HUDEP-2 (cell line): ENCODE measurements at regions not wholly inside any gene's neighbourhood (a gene's known extent, or its start where the extent isn't known, plus 50 kb on each side); places are given as distances from the start of the nearest gene placed in this dataset.
"Not testable (repeated sequence)": the region's sequence is repeated elsewhere in the genome, so short reads cannot be mapped to it uniquely, and the experiment has no call there.

Experiments
- DNase-seq, 76 experiments: peaks; one replicate each; lab custom pipeline; 2025; ENCODE audit not compliant: unreplicated experiment in 76 of 76; lab: John Stamatoyannopoulos, UW

DNA sequence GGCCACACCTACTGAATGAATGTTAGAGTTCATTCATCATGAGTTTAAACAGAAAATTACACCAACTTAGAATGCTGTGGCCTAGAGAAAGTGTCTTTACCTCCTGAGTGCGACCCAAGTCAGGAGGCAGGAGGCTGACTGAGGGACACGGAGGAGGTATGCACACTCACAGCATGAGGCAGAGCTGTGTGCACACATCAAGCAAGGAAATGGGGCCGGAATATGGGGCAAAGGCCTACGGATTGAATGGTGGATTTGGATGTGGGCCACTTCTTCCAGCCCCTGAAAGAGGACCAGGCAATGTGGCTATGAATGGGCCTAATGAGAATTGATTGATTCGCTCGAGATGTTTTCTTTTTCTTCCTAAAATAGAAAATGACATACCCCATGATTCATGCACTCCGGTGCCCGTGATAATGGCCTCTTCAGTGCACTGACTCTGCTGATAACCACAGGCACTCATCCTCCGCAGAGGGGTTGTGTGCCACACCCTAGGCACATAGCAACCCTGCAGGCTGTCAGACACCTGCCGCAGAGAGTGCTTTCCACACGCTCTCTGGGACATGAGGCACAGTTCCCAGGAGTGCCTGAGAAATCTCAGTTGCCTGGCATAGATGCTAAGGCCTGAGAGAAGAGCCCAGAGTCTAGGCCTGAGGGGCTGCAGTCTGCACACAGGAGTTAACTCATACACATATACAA, 155.5 kb downstream of the GLUL start:
- DNase-seq = peak in 75 of 76 experiments; percentile 20 to 95 (median 84)

DNA sequence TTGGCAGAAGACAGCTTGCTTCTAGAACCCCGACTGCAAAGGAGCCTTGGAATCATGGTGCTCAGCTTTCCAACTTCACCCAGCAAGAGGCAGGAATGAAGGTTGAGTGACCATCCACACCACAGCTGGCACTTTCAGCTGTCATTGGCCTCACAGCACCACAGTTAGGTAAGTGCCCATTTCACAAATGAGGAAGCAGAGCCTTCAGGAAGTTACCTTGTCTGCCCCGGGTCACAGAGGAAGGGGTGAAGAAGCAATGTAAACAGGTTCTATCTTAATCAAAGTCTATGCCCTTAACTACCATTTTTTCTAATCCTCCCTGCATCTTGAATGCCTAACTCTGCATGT, 156.0 kb downstream of the GLUL start:
- DNase-seq = peak in 1 of 76 experiments; percentile 31

DNA sequence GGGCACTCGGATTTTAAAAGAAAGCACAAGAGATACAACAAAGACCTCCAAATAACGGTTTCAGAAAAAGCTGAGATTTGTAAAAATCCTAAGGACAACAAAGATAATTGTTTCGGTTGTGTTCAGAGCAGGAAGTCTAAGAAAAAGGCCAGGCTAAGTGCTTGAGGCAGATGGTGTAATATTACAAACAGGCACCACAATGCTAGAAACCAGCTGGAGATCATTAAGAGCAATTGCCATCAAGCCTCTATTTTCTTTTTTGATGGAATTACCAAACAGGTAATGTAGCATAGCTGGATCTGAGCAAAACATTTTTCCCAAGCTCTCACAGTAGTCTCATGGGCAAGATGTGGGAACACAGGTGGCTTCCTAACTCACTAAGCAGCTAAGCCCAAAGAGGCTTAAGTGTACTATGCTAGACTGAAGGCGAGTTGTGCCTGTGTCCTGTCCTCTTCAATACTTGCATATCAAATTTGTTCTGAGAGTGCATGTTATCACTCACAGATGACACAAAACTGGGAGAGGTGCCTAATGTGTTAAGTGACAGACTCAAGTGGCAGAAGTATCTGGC, 161.6 kb downstream of the GLUL start:
- DNase-seq = peak in 47 of 76 experiments; percentile 9 to 83 (median 42)

DNA sequence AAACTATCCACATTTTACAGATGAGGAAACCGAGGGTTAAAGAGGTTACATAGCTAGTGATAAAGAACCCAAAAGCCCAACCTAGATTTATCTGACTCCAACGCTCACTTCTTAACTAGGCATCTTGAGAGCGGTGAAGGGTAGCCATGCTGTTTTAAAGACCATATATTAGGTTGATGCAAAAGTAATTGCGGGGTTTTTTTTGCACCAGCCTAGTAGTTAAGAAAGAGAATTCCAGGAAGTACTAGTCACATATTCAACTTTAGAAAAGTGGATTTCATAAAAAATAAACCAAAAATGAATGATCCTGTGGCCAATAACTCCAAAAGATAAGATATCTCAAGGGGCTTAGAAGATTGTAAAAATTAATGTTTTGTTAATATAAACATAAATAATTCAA, 162.1 kb downstream of the GLUL start:
- no peak for DNase-seq

DNA sequence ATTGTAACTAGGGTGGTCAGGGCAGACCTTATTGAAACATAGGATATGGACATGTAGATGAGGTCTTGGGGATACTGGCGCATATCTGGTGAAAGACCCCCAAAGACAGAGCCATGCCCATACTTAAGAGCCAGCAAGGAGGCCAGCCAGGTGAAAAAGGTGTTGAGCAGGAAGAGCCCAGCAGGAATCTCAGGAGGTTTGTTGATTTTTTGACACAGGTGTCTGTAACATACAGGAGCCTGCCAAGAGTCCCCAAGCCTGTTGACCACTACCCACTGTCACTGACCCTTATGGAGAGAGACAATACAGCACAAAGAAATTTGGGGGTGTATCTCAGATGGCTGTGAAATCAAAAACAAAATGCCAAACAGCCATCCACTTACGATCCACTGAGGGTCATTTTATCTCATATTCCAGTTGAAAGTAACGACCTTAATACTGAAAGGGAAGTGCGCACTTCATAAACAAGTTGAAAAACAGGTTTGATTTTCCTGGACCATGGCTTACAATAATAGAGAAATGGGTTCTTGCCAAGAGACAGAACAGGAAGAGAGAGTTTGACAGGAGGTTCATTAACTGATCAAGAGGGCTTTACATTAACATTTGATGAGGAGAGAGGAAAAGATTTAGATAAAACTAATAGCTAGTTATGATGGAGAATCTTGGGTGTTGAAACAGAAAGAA, 163.6 kb downstream of the GLUL start:
- no peak for DNase-seq

DNA sequence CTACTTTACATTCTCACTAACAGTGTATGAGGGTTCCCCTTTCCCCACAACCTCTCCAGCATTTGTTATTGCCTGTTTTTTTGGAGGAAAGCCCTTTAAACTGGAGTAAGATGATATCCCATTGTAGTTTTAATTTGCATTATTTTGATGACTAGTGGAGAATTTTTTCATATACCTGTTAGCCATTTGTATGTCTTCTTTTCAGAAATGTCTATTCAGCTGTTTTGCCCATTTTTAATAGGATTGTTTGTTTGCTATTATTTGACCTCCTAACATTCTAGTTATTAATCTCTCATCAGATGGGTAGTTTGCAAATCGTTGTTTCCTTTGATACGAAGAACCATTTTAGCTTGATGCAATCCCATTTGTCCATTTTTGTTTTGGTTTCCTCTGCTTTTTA, 165.0 kb downstream of the GLUL start:
- DNase-seq = no peak

DNA sequence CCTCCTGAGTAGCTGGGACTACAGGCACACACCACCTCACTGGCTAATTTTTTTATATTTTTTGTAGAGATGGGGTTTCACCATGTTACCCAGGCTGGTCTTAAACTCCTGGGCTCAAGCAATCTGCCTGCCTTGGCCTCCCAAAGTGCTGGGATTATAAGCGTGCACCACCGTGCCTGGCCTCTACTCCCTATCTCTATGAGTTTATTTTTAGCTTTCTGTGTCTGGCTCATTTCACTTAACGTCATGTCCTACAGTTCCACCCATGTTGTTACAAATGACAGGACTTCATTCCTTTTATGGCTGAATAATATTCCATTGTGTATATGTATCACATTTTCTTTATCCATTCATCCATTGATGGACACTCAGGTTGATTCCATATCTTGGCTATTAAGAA, 164.2 kb upstream of the ZNF648 start:
- not testable (repeated sequence) for DNase-seq

DNA sequence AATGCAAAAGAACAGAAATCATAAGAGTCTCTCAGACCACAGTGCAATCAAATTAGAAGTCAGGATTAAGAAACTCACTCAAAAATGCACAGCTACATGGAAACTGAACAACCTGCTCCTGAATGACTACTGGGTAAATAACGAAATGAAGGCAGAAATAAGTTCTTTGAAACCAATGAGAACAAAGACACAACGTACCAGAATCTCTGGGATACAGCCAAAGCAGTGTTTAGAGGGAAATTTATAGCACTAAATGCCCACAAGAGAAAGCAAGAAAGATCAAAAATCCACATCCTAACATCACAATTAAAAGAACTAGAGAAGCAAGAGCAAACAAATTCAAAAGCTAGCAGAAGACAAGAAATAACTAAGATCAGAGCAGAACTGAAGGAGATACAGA, 160.5 kb upstream of the ZNF648 start:
- not testable (repeated sequence) for DNase-seq

DNA sequence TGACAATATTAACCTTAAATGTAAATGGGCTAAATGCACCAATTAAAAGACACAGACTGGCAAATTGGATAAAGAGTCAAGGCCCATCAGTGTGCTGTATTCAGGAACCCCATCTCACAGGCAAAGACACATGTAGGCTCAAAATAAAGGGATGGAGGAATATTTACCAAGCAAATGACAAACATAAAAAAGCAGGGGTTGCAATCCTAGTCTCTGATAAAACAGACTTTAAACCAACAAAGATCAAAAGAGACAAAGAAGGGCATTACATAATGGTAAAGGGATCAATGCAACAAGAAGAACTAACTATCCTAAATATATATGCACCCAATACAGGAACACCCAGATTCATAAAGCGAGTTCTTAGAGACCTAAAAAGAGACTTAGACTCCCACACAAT, 159.9 kb upstream of the ZNF648 start:
- DNase-seq = not testable (repeated sequence)

DNA sequence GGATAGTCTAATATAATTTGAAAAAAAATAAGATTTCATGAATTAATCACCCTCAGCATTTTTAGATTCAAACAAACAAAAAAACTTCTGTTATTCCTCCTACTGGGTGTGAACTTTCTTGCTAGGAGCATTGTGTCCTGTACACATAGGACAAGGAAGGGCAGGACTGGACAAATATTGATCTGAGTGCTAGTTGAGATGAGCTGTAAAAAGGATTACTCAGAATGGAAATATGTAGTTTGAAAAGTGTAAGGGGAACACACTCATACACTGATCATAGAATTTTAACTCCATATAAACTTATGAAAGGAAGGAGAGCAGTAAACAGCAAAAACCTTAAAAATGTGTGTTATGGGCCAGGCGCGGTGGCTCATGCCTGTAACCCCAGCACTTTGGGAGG, 156.5 kb upstream of the ZNF648 start:
- no peak for DNase-seq

DNA sequence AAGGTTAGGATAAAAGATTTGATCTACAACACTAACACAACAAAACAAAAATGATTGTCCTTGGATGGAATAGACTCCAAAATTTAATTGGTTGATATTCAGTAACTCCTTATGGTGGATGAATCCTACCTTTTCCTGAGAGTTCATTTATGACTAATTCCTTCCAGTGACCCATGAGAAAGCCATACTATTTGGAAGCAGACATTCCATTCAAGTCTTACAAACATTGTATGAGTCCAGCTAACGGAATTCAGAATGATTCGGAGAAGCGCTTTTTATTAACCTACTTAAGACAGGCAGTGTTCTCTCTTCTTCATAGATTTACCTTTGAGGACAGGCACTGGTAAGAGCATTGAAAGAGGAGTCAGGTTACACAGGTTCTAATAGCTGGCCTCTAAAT, 155.6 kb upstream of the ZNF648 start:
- no peak for DNase-seq

DNA sequence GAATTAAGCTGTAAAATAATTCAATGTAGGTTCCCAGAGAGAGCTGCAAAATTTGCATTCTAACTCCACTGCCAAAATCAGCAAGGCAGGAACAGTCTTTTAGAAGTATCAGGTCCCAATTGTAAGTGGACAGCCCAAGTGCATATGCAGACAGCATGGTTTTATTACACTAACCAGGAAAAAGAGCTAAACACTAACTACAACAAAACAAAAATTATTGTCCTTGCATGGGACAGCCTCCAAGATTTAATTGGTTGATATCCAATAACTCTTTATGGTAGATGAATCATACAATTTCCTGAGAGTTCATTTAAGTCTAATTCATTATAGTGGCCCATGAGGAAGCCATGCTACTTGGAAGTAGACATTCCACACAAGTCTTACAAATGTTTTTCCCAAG, 154.3 kb upstream of the ZNF648 start:
- DNase-seq = no peak

DNA sequence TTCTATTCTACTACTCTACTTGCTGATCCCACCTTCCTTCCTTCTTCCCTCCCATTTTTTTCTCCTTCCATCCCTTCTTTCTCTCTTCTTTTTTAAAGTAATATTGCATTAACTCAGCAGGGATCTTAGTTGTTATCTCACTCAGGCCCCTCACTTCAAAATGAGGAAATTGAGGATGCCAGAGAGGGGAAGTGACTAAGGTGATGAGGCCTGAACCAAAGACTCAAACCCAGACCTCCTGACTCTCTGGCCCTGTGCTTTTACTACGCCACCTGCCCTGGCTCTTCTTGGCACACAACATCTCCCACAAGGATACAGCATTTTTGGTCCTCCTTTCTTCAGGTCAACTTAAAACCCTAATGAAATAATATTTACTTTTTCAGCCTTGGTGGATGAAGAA, 151.7 kb upstream of the ZNF648 start:
- DNase-seq = no peak

DNA sequence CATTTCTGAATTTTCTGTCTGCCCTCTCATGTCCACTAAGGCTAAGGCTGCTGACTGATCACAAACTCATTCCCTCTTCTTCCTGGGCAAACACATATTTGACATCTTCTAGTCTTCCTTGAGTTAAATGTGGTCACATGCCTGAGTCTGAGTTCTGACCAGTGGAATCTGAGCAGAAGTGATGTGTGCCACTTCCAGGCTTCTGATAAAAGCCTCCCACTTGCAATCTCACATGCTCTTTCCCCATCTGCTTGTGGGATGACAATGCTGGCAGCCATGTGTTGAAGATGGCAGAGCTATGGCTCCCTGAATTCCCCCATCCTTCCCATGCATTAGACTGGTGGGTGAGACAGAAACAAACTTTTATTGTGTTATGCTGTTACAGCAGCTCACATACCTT, 149.9 kb upstream of the ZNF648 start:
- DNase-seq = peak in 10 of 76 experiments; percentile 0 to 21 (median 12)

DNA sequence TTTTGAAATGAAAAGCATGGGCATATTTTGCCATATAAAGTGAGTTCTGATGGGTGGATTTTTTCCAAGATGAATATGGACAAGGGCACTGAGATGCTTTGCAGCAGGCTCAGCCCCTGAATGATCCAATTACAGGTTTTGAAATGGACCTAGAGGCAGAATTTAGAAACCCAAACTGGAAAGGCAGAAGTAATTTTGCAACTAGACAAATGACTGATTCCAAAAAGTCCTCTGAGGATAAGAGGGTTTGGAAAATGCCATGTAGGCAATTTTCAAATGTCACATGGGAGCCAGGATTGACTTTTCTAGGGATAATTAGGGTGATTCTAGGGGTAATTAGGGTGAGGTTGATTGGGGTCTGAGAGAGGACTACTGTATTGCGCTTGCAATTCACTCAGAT, 148.9 kb upstream of the ZNF648 start:
- no peak for DNase-seq

DNA sequence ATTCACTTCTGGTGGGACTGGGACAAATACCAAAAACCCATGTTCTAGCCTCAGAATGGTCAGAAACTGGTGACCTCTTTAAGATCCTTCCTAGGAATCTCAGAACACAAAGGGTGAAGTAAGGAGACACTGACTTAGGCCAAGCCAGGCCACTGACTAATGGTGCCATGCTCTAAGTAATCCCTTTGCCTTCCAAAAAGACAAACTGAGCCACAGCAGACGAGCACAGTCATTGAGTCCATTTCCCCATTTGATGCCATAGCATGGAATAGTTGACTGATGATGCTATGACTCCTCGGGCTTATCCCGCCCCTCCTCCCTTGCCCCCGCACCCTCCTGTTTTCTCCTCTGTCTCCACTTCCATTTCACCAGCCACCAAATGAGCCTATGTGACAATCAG, 145.8 kb upstream of the ZNF648 start:
- no peak for DNase-seq

DNA sequence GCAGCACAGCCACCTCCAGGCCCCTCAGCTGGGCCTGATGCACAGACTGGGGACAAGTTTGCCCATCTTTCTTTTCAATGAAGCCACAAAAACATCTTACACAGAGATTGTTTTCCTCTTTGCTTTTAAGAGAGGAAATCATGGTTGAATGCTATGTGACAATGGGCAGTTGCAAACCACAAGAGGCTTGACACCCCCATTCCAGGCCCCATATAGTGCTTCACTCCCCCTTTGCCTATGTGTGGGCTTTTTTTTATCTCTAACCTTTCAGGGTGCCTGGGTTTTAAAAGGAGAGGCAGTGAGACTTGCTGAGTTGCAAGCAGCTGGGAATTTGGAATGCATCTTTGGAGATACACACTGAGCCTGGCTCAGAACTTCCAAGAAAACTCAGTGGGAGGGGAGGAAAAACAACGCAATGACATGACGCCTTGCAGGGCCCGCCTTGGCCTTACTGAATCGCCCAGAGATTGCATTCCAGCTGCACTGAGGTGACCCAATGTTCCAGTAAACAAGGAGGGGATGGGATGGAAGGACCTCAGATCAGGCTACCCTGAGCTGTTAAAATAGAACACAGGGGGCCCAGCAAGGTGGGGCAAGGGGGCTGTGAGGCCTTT, 145.2 kb upstream of the ZNF648 start:
- no peak for DNase-seq

DNA sequence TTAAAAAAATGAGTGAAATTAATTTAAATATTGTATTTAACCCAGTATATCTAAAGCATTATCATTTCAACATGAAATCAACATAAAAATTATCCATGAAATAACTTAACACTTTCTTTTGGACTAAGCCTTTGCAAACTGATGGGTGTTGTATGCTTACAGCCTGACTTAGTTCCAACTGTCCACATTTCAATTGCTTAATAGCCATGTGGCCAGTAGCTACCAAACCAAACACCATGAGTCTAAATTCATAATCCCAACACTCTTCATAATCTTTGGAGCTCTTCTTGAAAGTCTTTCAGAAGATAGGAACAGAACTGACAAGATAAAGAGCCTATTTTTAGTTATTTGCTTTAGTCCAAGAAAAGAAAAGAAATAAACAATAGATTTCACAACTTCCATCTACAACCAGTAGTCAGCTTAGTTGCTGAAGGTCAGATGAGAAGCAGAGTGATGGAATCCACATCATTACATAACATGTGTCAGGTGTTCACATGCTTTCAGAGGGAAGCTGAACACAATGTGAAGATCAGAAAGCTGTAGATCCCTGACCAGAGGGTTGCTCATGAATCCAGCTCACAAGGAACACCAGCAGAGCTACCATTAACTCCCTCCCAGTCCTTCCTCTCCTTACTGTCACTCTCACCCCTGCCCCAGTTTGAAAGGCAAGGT, 144.0 kb upstream of the ZNF648 start:
- DNase-seq = no peak

DNA sequence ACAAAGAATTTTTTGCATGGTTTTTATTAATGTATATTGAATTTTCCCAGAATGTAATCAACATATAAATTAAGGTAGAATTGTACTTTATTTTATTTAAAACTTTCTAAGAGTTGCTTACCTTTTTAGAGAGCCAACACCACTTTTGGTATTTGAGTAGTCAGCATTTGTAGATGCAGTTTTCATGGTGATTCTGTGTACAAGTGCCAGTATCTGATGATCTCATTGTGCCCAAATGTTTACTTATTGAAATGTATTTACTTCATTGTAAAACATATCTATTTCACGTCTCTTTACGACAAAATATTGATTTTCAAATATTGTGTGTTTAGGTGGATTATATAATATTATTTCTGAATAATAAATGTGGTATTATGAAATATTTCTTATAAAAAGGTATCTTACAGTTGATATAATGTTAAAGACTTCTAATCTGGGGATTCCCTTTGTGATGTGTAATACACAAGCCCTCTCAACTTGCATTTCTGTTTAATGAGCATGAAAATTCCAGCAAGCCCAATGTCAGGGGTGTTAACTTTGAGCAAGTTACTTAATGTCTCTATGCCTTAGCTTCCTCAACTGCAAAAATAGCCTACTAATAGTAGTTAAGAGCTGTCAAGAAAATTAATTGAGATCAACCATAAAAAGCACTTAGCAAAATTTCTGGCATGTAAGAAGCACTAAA, 141.8 kb upstream of the ZNF648 start:
- no peak for DNase-seq

DNA sequence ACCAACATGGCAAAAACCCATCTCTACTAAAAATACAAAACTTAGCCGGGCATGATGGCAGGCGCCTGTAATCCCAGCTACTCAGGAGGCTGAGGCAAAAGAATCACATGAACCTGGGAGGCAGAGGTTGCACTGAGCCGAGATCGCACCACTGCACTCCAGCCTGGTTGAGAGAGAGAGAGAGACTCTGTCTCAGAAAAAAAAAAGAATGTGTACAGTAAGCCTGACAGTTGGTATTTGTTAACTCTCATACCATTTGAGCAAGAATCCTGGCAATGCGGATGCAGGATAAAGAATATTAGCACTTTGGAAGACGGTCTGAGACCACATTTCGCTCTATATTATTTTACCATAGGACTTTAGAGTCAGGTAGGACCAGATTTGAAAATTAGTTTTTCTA, 140.0 kb upstream of the ZNF648 start:
- not testable (repeated sequence) for DNase-seq
